B cell (primary cell): ENCODE measurements at regions not wholly inside any gene's neighbourhood (a gene's known extent, or its start where the extent isn't known, plus 50 kb on each side); places are given as distances from the start of the nearest gene placed in this dataset.

Source experiments
- ATAC-seq: fragments of 200-7000 bp; cut with Tn5 transposase; one replicate; pipeline ENCODE4 v1.10.0; 2021; ENCODE audit warnings: low read depth, mild to moderate bottlenecking, moderate number of reproducible peaks, moderate library complexity
- CTCF ChIA-PET: fragments of 350-600 bp; sonication (Branson Sonifier 250); formaldehyde crosslinking; loops from one replicate; lab custom pipeline; 2021; ENCODE audit warnings: antibody characterized with exemption, inconsistent platforms; lab: Charles Lee
- POLR2A ChIA-PET: fragments of 350-600 bp; sonication (Branson Sonifier 250); formaldehyde crosslinking; loops from one replicate; lab custom pipeline; 2021; ENCODE audit warnings: antibody characterized with exemption; lab: Charles Lee
- DNase-seq: peaks from one replicate; pipeline ENCODE4 v3.0.0; 2013
- H2AFZ ChIP-seq: 2 replicates; pipeline ENCODE4 v1.6.1; 2012; ENCODE audit warnings: mild to moderate bottlenecking, low read depth, low read length; ENCODE audit not compliant: insufficient read depth, poor library complexity, severe bottlenecking
- H3K27ac ChIP-seq, 2 donors: 1 replicate in 1 of 2; 2 replicates in 1 of 2; pipeline ENCODE4 v1.5.1; 2012 to 2013; ENCODE audit warnings: low read length in 2 of 2, mild to moderate bottlenecking in 2 of 2, moderate library complexity in 1 of 2
- H3K27me3 ChIP-seq, 4 experiments: fragments of 200-600 bp in 1 of 4; sonication (generic) in 1 of 4; replicated peaks in 1 of 4; 1 replicate in 2 of 4; 2 replicates in 2 of 4; pipeline versions ENCODE4 v1.6.1 to v1.7.0; 2013 to 2016; ENCODE audit warnings: low read length in 3 of 4, mild to moderate bottlenecking in 2 of 4, mixed read lengths in 1 of 4, moderate library complexity in 1 of 4; ENCODE audit not compliant: insufficient read depth in 4 of 4, control insufficient read depth in 3 of 4; ENCODE audit errors: control extremely low read depth in 1 of 4
- H3K36me3 ChIP-seq, 2 experiments: replicated peaks in 1 of 2; 1 replicate in 1 of 2; 2 replicates in 1 of 2; pipeline versions ENCODE4 v1.6.1 to v1.7.1; 2013; ENCODE audit warnings: low read length in 1 of 2; ENCODE audit not compliant: insufficient read depth in 2 of 2, control insufficient read depth in 1 of 2; ENCODE audit errors: control extremely low read depth in 1 of 2, extremely low read depth in 1 of 2
- H3K4me1 ChIP-seq, 2 donors: fragments of 200-600 bp in 1 of 2; sonication (generic) in 1 of 2; 1 replicate in 1 of 2; 2 replicates in 1 of 2; pipeline versions ENCODE4 v1.5.1 to v1.6.1; 2013 to 2017; ENCODE audit warnings: low read length in 2 of 2; ENCODE audit not compliant: control insufficient read depth in 2 of 2, insufficient read depth in 2 of 2
- H3K4me2 ChIP-seq: replicated peaks from 2 replicates; pipeline ENCODE3; 2012; ENCODE audit warnings: mild to moderate bottlenecking, low read depth, low read length; ENCODE audit not compliant: poor library complexity, severe bottlenecking
- H3K4me3 ChIP-seq, 5 experiments: fragments of 200-600 bp in 1 of 5; sonication (generic) in 1 of 5; 1 replicate in 3 of 5; 2 replicates in 2 of 5; pipeline versions ENCODE4 v1.5.1 to v1.7.0; 2011 to 2016; ENCODE audit warnings: low read length in 4 of 5, mild to moderate bottlenecking in 4 of 5, low read depth in 2 of 5, control low read depth in 1 of 5, moderate library complexity in 1 of 5; ENCODE audit not compliant: insufficient read depth in 1 of 5; ENCODE audit errors: control extremely low read depth in 1 of 5, extremely low read depth in 1 of 5
- H3K79me2 ChIP-seq: fragments of 200-600 bp; sonication (generic); one replicate; pipeline ENCODE4 v1.6.0; 2016; ENCODE audit warnings: low read length; ENCODE audit not compliant: control insufficient read depth, insufficient read depth
- H3K9ac ChIP-seq: fragments of 200-600 bp; sonication (generic); 2 replicates; pipeline ENCODE4 v1.6.1; 2017; ENCODE audit warnings: mild to moderate bottlenecking, low read length, moderate library complexity
- H3K9me3 ChIP-seq, 3 donors: one replicate each; pipeline versions ENCODE4 v1.6.1 to v1.7.1; 2013; ENCODE audit warnings: low read length in 2 of 3; ENCODE audit not compliant: control insufficient read depth in 2 of 3, insufficient read depth in 1 of 3; ENCODE audit errors: control extremely low read depth in 1 of 3
- H4K20me1 ChIP-seq: 2 replicates; pipeline ENCODE4 v1.6.0; 2012; ENCODE audit warnings: mild to moderate bottlenecking, low read length; ENCODE audit not compliant: insufficient read depth, control insufficient read depth, poor library complexity, severe bottlenecking
- H3K27ac Mint-ChIP-seq: one replicate; pipeline ENCODE4 v1.8.0; 2021; ENCODE audit warnings: mixed read lengths
- H3K27me3 Mint-ChIP-seq: one replicate; pipeline ENCODE4 v1.8.0; 2021; ENCODE audit warnings: mixed read lengths
- H3K4me1 Mint-ChIP-seq: one replicate; pipeline ENCODE4 v1.8.0; 2021; ENCODE audit warnings: mixed read lengths
- H3K4me3 Mint-ChIP-seq: one replicate; pipeline ENCODE4 v1.8.0; 2021; ENCODE audit warnings: mixed read lengths
- H3K9me3 Mint-ChIP-seq: one replicate; pipeline ENCODE4 v1.8.0; 2022; ENCODE audit warnings: mixed read lengths; ENCODE audit not compliant: insufficient read depth
- CTCF ChIP-seq: fragments of 200-600 bp; IDR thresholded peaks from one replicate; pipeline ENCODE4 v1.8.0; 2022; ENCODE audit warnings: antibody characterized with exemption, mild to moderate bottlenecking
- EZH2 ChIP-seq: IDR thresholded peaks from 2 replicates; pipeline ENCODE4 v1.6.1; 2012; ENCODE audit warnings: borderline replicate concordance, low read depth, mild to moderate bottlenecking, moderate library complexity, low read length; ENCODE audit not compliant: insufficient read depth, poor library complexity, severe bottlenecking
- WGBS: methylation state at CpG from one replicate; pipeline ENCODE4 v1.1.5; 2013; ENCODE audit warnings: missing lambda C conversion rate; ENCODE audit not compliant: insufficient coverage; 5-methylcytosine and 5-hydroxymethylcytosine counted together
- intact Hi-C: fragments of 100-400 bp; cut with micrococcal nuclease; formaldehyde crosslinking; loops from one replicate; pipeline ENCODE4 v1.10.0; 2022

GRCh38 chr2:8193686-8194615 is 487.9 kb upstream of the ID2 start:
- no peaks in the 10 kb centered on the region for H4K20me1 ChIP-seq
- no peaks in the 10 kb centered on the region for H3K36me3 ChIP-seq
- ChIA-PET POLR2A (no interaction called here), CTCF (no interaction called here)
- H3K4me1 ChIP-seq = no peaks in the 10 kb centered on the region
- intact Hi-C loops = no loop called here
- TF ChIP-seq EZH2 = no peak
- TF ChIP-seq CTCF = no peak
- WGBS = 86% methylated on average over 12 of the region's 15 CpGs
- no peak overlapping the region for H3K4me2 ChIP-seq
- no peak overlapping the region for H3K27ac Mint-ChIP-seq
- H2AFZ ChIP-seq = no peak overlapping the region
- H3K27me3 ChIP-seq = peaks cover 0 to 11% (median 2%) of the 10 kb centered on the region in 4 experiments
- H3K9me3 Mint-ChIP-seq = no peaks in the 10 kb centered on the region
- no peak overlapping the region for H3K4me3 Mint-ChIP-seq
- H3K4me1 Mint-ChIP-seq = no peaks in the 10 kb centered on the region
- H3K79me2 ChIP-seq = no peaks in the 10 kb centered on the region
- H3K4me3 ChIP-seq = no peak overlapping the region
- no peaks in the 10 kb centered on the region for H3K9me3 ChIP-seq
- no peak overlapping the region for H3K27ac ChIP-seq
- no peak overlapping the region for H3K9ac ChIP-seq
- ATAC-seq (no peak), DNase-seq (no peak)
- peaks cover 40% of the 10 kb centered on the region for H3K27me3 Mint-ChIP-seq

- Histone ChIP-seq H3K27ac (no peak overlapping the region), H4K20me1 (no peaks in the 10 kb centered on the region), H3K4me3 (no peak overlapping the region), H3K27me3 (peaks cover 0 to 11% (median 3%) of the 10 kb centered on the region in 4 experiments), H3K4me1 (no peaks in the 10 kb centered on the region), H2AFZ (no peak overlapping the region), H3K36me3 (no peaks in the 10 kb centered on the region), H3K9me3 (peaks cover 1 to 6% (median 2%) of the 10 kb centered on the region in 3 donors), H3K9ac (no peak overlapping the region), H3K79me2 (no peaks in the 10 kb centered on the region), H3K4me2 (no peak overlapping the region)
- DNase-seq (no peak), ATAC-seq (no peak)
- peaks cover 49% of the 10 kb centered on the region for H3K27me3 Mint-ChIP-seq
- H3K27ac Mint-ChIP-seq = no peak overlapping the region
- H3K9me3 Mint-ChIP-seq = no peaks in the 10 kb centered on the region
- ChIA-PET CTCF (no interaction called here), POLR2A (no interaction called here)
- H3K4me1 Mint-ChIP-seq = no peaks in the 10 kb centered on the region
- H3K4me3 Mint-ChIP-seq = no peak overlapping the region
- TF ChIP-seq EZH2 (no peak), CTCF (no peak)
- intact Hi-C loops = no loop called here
- WGBS = no CpG with 5 or more reads among the region's 1 CpG
Observed at GRCh38 chr2:8195784-8196183, 486.1 kb upstream of the ID2 start.
